ENCODE measurements at regions not wholly inside any gene's neighbourhood (a gene's known extent, or its start where the extent isn't known, plus 50 kb on each side); places are given as distances from the start of the nearest gene placed in this dataset.
"Not testable (repeated sequence)": the region's sequence is repeated elsewhere in the genome, so short reads cannot be mapped to it uniquely, and the experiment has no call there.

DNA sequence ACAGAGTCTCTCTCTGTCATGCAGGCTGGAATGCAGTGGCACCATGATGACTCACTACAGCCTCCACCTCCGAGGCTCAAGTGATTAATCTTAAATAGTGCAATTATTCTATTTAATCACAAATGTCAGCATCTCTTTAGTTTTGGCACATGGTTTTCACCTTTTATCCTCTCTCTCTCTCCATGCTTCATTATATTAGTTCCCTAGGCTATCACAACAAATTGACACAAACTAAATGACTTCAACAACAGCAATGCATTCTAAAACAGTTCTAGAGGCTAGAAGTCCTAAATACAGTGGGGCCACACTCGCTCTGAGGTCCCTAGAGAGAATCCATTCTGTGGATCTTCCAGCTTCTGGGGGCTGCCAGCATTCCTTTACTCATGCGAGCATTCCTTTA is 178.2 kb upstream of the ZNG1F start:
- TF ChIP-seq POLR2A, EP300, CTCF (IDR thresholded peaks at IDR 0.05): not testable (repeated sequence)

All from ovary (tissue), 3 donors.